Stomach (tissue), 8 donors: ENCODE measurements at regions not wholly inside any gene's neighbourhood (a gene's known extent, or its start where the extent isn't known, plus 50 kb on each side); places are given as distances from the start of the nearest gene placed in this dataset.

Experiments used
- DNase-seq, 2 donors: peaks; one replicate each; pipeline versions ENCODE4 v3.0.0 to v3.0.0-alpha.2; 2013 to 2019
- H3K27ac ChIP-seq, 5 donors: fragments of 200-600 bp in 4 of 5; sonication (generic) in 4 of 5; one replicate each; pipeline ENCODE4 v1.5.1; 2013 to 2019; ENCODE audit warnings: mild to moderate bottlenecking in 1 of 5, moderate library complexity in 1 of 5
- H3K27me3 ChIP-seq, 3 donors: fragments of 200-600 bp; sonication (generic); one replicate each; pipeline ENCODE4 v1.5.1; 2017 to 2019; ENCODE audit warnings: mixed run types in 1 of 3
- H3K36me3 ChIP-seq, 4 donors: fragments of 200-600 bp; sonication (generic); 1 replicate in 3 of 4; 2 replicates in 1 of 4; pipeline ENCODE4 v1.5.1; 2016 to 2019
- H3K4me1 ChIP-seq, 4 donors: fragments of 200-600 bp; sonication (generic); one replicate each; pipeline ENCODE4 v1.5.1; 2016 to 2019
- H3K4me3 ChIP-seq, 4 donors: fragments of 200-600 bp; sonication (generic) in 3 of 4; one replicate each; pipeline ENCODE4 v1.5.1; 2016 to 2019; ENCODE audit warnings: mild to moderate bottlenecking in 1 of 4
- H3K9me3 ChIP-seq, 4 donors: fragments of 200-600 bp; sonication (generic); one replicate each; pipeline ENCODE4 v1.5.1; 2016 to 2019
- CTCF ChIP-seq, 7 experiments: fragments of 450-650 bp in 4 of 7; fragments of 200-600 bp in 3 of 7; sonication (generic) in 3 of 7; IDR thresholded peaks; one replicate each; pipeline ENCODE4 v1.5.1; 2016 to 2019; ENCODE audit warnings: antibody characterized with exemption in 7 of 7, control low read depth in 2 of 7, mild to moderate bottlenecking in 1 of 7
- EP300 ChIP-seq: sonication (generic); formaldehyde crosslinking; IDR thresholded peaks from one replicate; pipeline ENCODE4 v1.6.1; 2017; ENCODE audit warnings: antibody characterized with exemption
- POLR2A ChIP-seq, 4 donors: fragments of 450-650 bp; IDR thresholded peaks; one replicate each; pipeline ENCODE4 v1.6.1; 2016; ENCODE audit warnings: antibody characterized with exemption in 4 of 4, control low read depth in 2 of 4, mild to moderate bottlenecking in 1 of 4, moderate library complexity in 1 of 4
- POLR2AphosphoS5 ChIP-seq, 3 donors: sonication (generic); formaldehyde crosslinking; IDR thresholded peaks; one replicate each; pipeline ENCODE4 v1.6.1; 2016; ENCODE audit warnings: antibody characterized with exemption in 3 of 3
- WGBS, 5 donors: extraction: QIAGEN DNeasy Blood & Tissue Kit in 3 of 5; methylation state at CpG; one replicate each; pipeline versions ENCODE4 v1.1.5 to v1.1.7; 2013 to 2018; 5-methylcytosine and 5-hydroxymethylcytosine counted together
- intact Hi-C: fragments of 100-400 bp; cut with DNase I; formaldehyde crosslinking; loops from one replicate; pipeline ENCODE4 v1.15.1; 2023; ENCODE audit warnings: low total_unique reads
- donor health status: healthy with polysubstance abuse.
- donor health status: Bipolar disorder and iron deficiency.
- donor health status: healthy.

- no peak overlapping the region for H3K4me3 ChIP-seq
- no peaks in the 10 kb centered on the region for H3K4me1 ChIP-seq
- no peak for DNase-seq
- H3K27me3 ChIP-seq = no peaks in the 10 kb centered on the region
- intact Hi-C loops = no loop called here
- H3K27ac ChIP-seq = no peak overlapping the region
- 0 to 76% (median 67%) methylated on average over 1 of the region's 1 CpG for WGBS, 5 donors
- no peak for TF ChIP-seq POLR2A (IDR thresholded peaks at IDR 0.05)
- TF ChIP-seq POLR2AphosphoS5 (IDR thresholded peaks at IDR 0.05) = no peak
- no peak for TF ChIP-seq CTCF (IDR thresholded peaks at IDR 0.05)
- no peak for TF ChIP-seq EP300
- no peaks in the 10 kb centered on the region for H3K36me3 ChIP-seq
- no peaks in the 10 kb centered on the region for H3K9me3 ChIP-seq
These were observed 323.1 kb downstream of the NKX6-1 start for GRCh38 chr4:84176016-84176415.

GRCh38 chr4:84171871-84172270, 327.2 kb downstream of the NKX6-1 start:
- DNase-seq = no peak
- 83 to 100% (median 91%) methylated on average over 1 of the region's 1 CpG for WGBS, 5 donors
- intact Hi-C loops = no loop called here
- Histone ChIP-seq H3K9me3 (no peaks in the 10 kb centered on the region), H3K4me3 (no peak overlapping the region), H3K27me3 (no peaks in the 10 kb centered on the region), H3K4me1 (no peaks in the 10 kb centered on the region), H3K27ac (no peak overlapping the region), H3K36me3 (no peaks in the 10 kb centered on the region)
- TF ChIP-seq POLR2AphosphoS5 (IDR thresholded peaks at IDR 0.05) (no peak), POLR2A (IDR thresholded peaks at IDR 0.05) (no peak)

GRCh38 chr4:84167564-84167963, 331.5 kb downstream of the NKX6-1 start:
- no peaks in the 10 kb centered on the region for H3K9me3 ChIP-seq
- no peak for TF ChIP-seq POLR2AphosphoS5 (IDR thresholded peaks at IDR 0.05)
- H3K27ac ChIP-seq = no peak overlapping the region
- H3K27me3 ChIP-seq = no peaks in the 10 kb centered on the region
- no peak for DNase-seq
- H3K4me1 ChIP-seq = no peaks in the 10 kb centered on the region
- 41 to 50% (median 46%) methylated on average over 4 of the region's 4 CpGs for WGBS, 5 donors
- no peak overlapping the region for H3K4me3 ChIP-seq
- no peaks in the 10 kb centered on the region for H3K36me3 ChIP-seq
- intact Hi-C loops = no loop called here

GRCh38 chr4:84167093-84167492, 332.0 kb downstream of the NKX6-1 start:
- intact Hi-C loops = no loop called here
- no peaks in the 10 kb centered on the region for H3K9me3 ChIP-seq
- no peak for DNase-seq
- H3K4me3 ChIP-seq = no peak overlapping the region
- H3K27ac ChIP-seq = no peak overlapping the region
- no peaks in the 10 kb centered on the region for H3K4me1 ChIP-seq
- TF ChIP-seq CTCF (IDR thresholded peaks at IDR 0.05) (no peak), POLR2AphosphoS5 (IDR thresholded peaks at IDR 0.05) (no peak), EP300 (no peak)
- no peaks in the 10 kb centered on the region for H3K27me3 ChIP-seq
- no peaks in the 10 kb centered on the region for H3K36me3 ChIP-seq

GRCh38 chr4:84166486-84166885, 332.6 kb downstream of the NKX6-1 start:
- H3K4me1 ChIP-seq = no peaks in the 10 kb centered on the region
- no peaks in the 10 kb centered on the region for H3K27me3 ChIP-seq
- intact Hi-C loops = no loop called here
- no peak overlapping the region for H3K27ac ChIP-seq
- 89 to 98% (median 90%) methylated on average over 1 of the region's 1 CpG for WGBS, 5 donors
- no peaks in the 10 kb centered on the region for H3K9me3 ChIP-seq
- H3K4me3 ChIP-seq = no peak overlapping the region
- no peaks in the 10 kb centered on the region for H3K36me3 ChIP-seq
- TF ChIP-seq EP300 = no peak
- TF ChIP-seq POLR2AphosphoS5 (IDR thresholded peaks at IDR 0.05) = no peak
- no peak for TF ChIP-seq CTCF (IDR thresholded peaks at IDR 0.05)
- no peak for TF ChIP-seq POLR2A (IDR thresholded peaks at IDR 0.05)
- no peak for DNase-seq
